AG09309 (cell line): ENCODE measurements at regions not wholly inside any gene's neighbourhood (a gene's known extent, or its start where the extent isn't known, plus 50 kb on each side); places are given as distances from the start of the nearest gene placed in this dataset.
A peak's percentile ranks its signal among the peaks of the same experiment; 100 is the strongest.

Experiments
- DNase-seq: peaks from one replicate; pipeline ENCODE4 v3.0.0-alpha.2; 2010; ENCODE audit warnings: low read depth
- H3K4me3 ChIP-seq: 2 replicates; pipeline ENCODE4 v1.5.1; 2011; ENCODE audit warnings: mild to moderate bottlenecking, low read depth, low read length, moderate library complexity; ENCODE audit not compliant: control insufficient read depth
- TF ChIP-seq, protein P1 (sequence below): IDR thresholded peaks from 2 replicates; pipeline ENCODE4 v1.5.1; 2011; ENCODE audit warnings: mild to moderate bottlenecking, low read depth, low read length, inconsistent platforms; ENCODE audit not compliant: insufficient read depth, control insufficient read depth; ENCODE audit errors: missing control alignments

DNA sequence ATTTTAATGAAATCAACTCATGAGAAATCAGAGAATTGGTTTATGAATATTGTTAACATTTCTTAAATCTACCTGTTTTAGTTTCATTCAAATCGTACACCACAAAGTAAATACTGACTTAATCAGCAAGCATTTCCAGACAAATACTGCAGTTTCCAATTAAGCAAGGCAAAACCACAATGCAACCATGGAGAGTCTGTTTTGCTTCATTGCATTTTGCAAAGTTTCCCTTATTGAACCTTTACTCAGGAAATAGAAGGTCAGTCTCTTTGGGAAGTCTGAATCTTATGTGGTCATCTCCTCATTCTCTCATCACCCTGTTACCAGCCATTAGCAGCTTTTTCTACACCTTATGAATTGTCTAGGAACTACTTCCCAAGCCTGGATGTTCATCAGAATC lies 400.5 kb downstream of the IPMK start:
- H3K4me3 ChIP-seq = no peak overlapping the region
- no peak for DNase-seq
- TF ChIP-seq, protein P1, sequence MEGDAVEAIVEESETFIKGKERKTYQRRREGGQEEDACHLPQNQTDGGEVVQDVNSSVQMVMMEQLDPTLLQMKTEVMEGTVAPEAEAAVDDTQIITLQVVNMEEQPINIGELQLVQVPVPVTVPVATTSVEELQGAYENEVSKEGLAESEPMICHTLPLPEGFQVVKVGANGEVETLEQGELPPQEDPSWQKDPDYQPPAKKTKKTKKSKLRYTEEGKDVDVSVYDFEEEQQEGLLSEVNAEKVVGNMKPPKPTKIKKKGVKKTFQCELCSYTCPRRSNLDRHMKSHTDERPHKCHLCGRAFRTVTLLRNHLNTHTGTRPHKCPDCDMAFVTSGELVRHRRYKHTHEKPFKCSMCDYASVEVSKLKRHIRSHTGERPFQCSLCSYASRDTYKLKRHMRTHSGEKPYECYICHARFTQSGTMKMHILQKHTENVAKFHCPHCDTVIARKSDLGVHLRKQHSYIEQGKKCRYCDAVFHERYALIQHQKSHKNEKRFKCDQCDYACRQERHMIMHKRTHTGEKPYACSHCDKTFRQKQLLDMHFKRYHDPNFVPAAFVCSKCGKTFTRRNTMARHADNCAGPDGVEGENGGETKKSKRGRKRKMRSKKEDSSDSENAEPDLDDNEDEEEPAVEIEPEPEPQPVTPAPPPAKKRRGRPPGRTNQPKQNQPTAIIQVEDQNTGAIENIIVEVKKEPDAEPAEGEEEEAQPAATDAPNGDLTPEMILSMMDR = no peak

DNA sequence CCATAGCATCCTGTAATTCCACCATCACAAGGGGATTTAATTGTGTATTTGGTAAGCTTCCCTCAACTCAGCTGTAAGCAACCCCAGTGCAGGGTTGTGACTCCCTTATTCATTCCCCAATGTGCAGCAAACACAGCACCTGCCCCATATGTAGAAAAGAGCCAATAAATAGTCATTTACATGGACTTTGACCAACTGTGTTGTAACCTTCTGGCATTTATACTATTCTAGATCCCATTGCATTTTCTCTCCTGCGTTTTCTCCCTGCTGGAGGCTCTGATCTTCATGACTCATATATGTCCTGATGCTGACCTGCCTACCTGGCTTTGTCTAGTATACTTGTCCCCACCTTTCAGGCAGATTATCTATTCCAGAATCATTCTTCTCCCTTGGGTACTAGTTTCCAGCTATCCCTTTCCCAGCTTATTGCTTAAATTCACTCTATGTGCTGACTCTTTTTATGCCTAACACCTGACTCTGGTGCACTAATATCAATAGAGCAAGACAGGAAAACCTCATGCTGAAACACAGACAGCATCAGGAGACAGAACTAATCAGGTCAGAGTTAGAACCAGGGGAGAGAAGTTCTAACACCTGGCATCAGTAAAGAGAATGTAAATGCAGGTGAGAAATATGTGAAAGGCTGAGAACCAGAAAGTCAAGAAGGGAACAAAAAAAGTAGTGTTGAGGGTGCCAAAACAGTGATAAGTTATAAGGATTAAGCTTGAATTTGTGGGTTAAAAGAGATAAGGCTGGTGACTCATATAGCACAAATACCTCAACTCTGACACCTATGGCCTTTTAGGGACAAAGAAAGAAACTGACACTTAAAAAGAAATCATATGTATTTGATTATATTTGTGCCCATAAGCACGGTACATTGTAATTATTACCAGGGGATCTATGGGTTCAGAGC lies 402.7 kb downstream of the IPMK start:
- DNase-seq = no peak
- H3K4me3 ChIP-seq = no peak overlapping the region
- TF ChIP-seq, protein P1 = no peak

DNA sequence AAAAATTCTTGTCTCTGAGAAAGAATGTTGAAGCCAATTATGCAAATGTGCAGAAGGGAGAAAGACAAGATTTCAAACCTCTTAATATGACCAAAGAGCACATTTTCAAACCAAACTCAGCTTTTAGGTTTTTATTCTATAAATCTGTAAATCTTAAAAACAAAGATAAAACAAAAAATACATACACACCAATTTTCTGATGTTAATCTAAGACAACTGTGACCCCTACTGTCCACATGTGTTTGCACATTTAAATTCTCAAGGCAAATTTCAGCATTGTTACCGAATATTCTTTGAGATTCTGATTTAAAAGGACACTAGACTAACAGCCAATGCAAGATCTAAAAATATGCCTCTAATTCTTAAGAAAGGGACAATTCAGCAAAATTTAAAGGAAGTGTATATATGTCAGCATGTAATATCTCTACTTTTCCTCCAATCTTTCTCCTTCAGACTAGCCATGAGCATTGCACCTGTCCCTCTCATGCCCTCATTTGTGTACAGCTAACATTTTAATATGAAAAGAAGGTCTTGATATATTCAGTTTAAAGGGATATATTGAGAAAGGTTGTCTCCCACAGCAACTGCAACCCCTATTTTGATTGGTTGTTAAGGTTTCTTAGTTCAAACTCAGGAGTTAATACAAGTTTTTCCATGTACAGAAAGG lies 417.9 kb downstream of the IPMK start:
- TF ChIP-seq, protein P1 = peak; percentile 31
- no peak overlapping the region for H3K4me3 ChIP-seq
- no peak for DNase-seq

DNA sequence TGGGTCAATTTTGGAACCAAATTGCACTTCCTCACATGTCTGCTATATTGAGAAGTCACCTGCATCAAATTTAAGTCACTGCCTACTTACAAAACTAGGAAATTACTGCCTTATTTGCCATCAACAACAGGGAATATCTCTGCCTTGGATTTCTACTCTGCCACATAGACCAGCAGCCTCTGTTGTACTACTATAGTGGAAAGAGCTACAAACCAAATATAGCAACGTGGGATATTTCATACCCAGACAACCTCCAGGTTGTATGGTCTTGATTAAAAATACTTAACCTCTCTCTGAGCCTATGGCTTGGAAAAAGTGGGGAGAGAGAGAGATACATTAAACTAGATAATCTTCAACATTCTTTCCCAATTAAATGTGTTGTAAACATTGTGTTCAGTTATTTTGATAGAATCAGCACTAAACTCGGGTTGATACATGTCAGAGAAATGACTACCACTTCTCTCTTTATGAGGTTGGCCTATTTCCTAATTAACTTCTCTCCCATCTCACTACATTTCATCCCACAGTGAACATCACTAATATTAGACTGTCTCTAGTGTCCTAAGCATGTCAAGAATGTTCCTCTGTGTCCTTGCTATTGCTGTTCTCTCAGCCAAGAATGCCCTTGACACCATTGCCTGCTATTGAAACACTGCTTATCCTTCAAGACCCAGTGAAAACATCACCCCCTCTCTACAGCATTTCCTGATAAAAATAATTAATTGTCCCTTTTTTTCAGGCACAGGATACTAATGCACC lies 421.2 kb downstream of the IPMK start:
- TF ChIP-seq, protein P1 = no peak

DNA sequence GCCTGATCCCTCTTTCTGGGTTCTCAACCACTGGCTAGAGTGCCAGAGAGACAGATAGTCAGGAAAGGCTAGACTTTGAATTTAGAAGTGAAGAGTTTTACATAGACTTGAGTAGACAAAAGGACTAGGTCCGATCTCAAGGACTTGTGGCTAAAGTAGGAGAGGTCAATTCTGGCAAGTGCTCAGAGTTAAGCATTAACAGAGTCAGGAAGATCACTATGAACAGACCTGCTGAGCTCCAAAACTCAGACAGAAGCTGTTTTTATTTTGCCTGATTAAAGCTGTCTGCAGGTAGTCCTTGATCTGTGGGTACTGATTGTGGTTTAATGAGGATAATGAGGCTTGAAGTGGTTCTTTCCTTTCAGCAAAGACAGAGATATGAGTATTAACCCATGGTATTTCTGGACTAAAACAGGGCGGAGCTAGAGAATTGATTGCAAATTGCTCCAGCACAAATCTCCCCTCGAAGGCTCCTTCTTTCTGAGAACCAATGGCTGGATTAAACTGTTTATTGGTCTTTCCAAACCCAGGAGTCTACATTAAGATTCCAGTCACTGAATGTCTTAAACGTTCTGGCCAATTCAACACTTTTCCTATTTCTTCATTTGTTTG lies 423.2 kb downstream of the IPMK start:
- no peak for DNase-seq
- TF ChIP-seq, protein P1 = no peak
- no peak overlapping the region for H3K4me3 ChIP-seq

More for the DNA sequence above, 421.2 kb downstream of the IPMK start:
- no peak overlapping the region for H3K4me3 ChIP-seq
- DNase-seq = no peak

DNA sequence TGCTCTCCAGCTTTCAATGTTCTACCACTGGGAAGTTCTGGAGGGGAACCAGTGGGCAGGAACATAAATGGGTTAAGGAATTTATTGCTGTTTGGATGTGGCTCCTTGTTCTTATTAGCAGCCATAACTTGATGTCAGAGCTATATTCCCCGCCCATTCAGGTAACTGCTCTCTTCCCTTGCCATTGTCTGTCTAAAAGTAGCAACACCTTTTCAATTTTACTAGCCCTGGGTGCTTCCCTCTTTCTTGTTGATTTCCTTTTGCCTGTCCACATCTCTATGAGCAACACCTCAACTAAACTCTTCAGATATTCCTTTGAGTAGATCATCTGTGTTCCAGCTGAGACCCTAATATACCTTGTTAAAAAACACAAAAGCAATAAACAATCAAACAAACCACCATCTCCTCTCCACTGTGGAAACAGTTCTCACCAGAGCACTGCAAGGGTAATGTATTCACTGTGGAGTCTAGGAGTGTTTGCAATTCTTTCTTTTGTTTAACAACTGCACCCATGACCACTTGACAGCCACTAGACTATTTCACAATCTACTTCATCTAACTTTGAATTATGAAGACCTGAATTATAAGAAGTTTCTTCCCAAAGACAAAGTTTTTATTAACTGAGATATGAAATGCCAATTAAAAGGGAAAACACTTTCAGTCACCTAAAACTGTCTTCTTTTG lies 436.7 kb downstream of the IPMK start:
- TF ChIP-seq, protein P1 = no peak
- no peak overlapping the region for H3K4me3 ChIP-seq
- DNase-seq = no peak
